ENCODE measurements at regions not wholly inside any gene's neighbourhood (a gene's known extent, or its start where the extent isn't known, plus 50 kb on each side); places are given as distances from the start of the nearest gene placed in this dataset.

DNA sequence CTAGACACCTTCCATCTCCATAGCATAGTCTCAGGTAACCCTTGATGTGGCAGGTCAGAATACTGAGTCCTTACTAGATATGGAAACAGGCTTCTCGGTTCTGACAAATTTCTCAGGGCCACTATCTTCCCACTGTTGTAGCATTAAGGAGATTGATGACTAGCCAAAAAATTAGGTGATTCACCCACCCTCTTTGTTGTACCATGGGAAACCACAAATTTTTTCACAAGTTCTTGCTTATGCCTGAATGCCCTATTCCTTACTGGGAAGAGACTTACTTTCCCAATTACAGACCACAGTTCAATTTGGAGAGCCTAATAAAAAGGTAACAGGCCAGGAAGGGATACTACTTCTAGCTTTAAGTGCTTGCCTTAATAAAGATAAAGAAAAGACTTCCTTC, 948.8 kb downstream of the GRM8 start:
- ChIA-PET CTCF (no interaction called here), POLR2A (no interaction called here)
- no peak overlapping the region for H3K4me3 Mint-ChIP-seq (ENCODE audit: unreplicated experiment)
- Histone ChIP-seq H3K27me3 (replicated peaks; ENCODE audit: control insufficient read depth, insufficient read depth, low read length) (no peaks in the 10 kb centered on the region), H3K9me3 (no peaks in the 10 kb centered on the region), H3K36me3 (ENCODE audit: control insufficient read depth, insufficient read depth, low read length) (no peaks in the 10 kb centered on the region), H3K4me3 (ENCODE audit: low read depth, low read length) (no peak overlapping the region), H3K4me1 (no peaks in the 10 kb centered on the region)
- no TSS peak for BruUV-seq (replicated peaks)
- no peaks in the 10 kb centered on the region for H3K36me3 Mint-ChIP-seq (ENCODE audit: insufficient read depth, unreplicated experiment)
- no peaks in the 10 kb centered on the region for H3K27me3 Mint-ChIP-seq (ENCODE audit: insufficient read depth, unreplicated experiment)
- DNase-seq: no peak
- H3K27ac Mint-ChIP-seq (ENCODE audit: unreplicated experiment): no peak overlapping the region
- TF ChIP-seq, protein P1, sequence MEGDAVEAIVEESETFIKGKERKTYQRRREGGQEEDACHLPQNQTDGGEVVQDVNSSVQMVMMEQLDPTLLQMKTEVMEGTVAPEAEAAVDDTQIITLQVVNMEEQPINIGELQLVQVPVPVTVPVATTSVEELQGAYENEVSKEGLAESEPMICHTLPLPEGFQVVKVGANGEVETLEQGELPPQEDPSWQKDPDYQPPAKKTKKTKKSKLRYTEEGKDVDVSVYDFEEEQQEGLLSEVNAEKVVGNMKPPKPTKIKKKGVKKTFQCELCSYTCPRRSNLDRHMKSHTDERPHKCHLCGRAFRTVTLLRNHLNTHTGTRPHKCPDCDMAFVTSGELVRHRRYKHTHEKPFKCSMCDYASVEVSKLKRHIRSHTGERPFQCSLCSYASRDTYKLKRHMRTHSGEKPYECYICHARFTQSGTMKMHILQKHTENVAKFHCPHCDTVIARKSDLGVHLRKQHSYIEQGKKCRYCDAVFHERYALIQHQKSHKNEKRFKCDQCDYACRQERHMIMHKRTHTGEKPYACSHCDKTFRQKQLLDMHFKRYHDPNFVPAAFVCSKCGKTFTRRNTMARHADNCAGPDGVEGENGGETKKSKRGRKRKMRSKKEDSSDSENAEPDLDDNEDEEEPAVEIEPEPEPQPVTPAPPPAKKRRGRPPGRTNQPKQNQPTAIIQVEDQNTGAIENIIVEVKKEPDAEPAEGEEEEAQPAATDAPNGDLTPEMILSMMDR (IDR thresholded peaks at IDR 0.05; ENCODE audit: insufficient read depth in 1 of 2, low read depth in 1 of 2, low read length in 1 of 2, severe bottlenecking in 1 of 2, unreplicated experiment in 1 of 2): no peak
- intact Hi-C loops (cut with micrococcal nuclease; ENCODE audit: unreplicated experiment): no loop called here
- H3K4me1 Mint-ChIP-seq (ENCODE audit: low read depth, unreplicated experiment): no peaks in the 10 kb centered on the region
- H3K9me3 Mint-ChIP-seq (ENCODE audit: unreplicated experiment): no peaks in the 10 kb centered on the region

DNA sequence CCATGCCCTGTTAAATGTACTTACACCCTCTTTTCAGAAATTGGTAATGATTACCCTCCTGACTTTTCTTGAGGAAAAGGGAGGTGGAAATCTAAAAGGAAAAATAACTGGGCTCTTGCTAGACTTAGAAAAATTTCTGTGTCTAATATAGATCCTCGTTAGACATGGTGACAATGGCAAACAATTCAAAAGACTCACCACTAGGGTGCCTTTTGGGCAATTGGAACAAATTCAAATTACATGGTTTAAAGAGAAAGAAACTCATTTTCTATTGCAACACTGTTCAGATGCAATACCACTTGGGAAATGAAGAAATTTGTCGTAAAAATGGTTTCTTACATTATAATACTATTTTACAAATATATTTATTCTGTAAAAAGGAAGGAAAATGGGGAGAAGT, 950.1 kb downstream of the GRM8 start:
- no peaks in the 10 kb centered on the region for H3K36me3 ChIP-seq (ENCODE audit: control insufficient read depth, insufficient read depth, low read length)
- no peaks in the 10 kb centered on the region for H3K27me3 ChIP-seq (replicated peaks; ENCODE audit: control insufficient read depth, insufficient read depth, low read length)
- no peaks in the 10 kb centered on the region for H3K9me3 ChIP-seq
- H3K4me3 ChIP-seq (ENCODE audit: low read depth, low read length): no peak overlapping the region
- CTCF ChIA-PET: no interaction called here
- no peaks in the 10 kb centered on the region for H3K9me3 Mint-ChIP-seq (ENCODE audit: unreplicated experiment)
- H3K4me1 ChIP-seq: no peaks in the 10 kb centered on the region
- no peaks in the 10 kb centered on the region for H3K27me3 Mint-ChIP-seq (ENCODE audit: insufficient read depth, unreplicated experiment)
- intact Hi-C loops (cut with micrococcal nuclease; ENCODE audit: unreplicated experiment): no loop called here
- H3K27ac Mint-ChIP-seq (ENCODE audit: unreplicated experiment): no peak overlapping the region
- DNase-seq: no peak
- no TSS peak for BruUV-seq (replicated peaks)
- no peaks in the 10 kb centered on the region for H3K4me1 Mint-ChIP-seq (ENCODE audit: low read depth, unreplicated experiment)
- no peaks in the 10 kb centered on the region for H3K36me3 Mint-ChIP-seq (ENCODE audit: insufficient read depth, unreplicated experiment)
- H3K4me3 Mint-ChIP-seq (ENCODE audit: unreplicated experiment): no peak overlapping the region
- TF ChIP-seq, protein P1 (IDR thresholded peaks at IDR 0.05; ENCODE audit: insufficient read depth in 1 of 2, low read depth in 1 of 2, low read length in 1 of 2, severe bottlenecking in 1 of 2, unreplicated experiment in 1 of 2): no peak
- POLR2A ChIA-PET: no interaction called here

DNA sequence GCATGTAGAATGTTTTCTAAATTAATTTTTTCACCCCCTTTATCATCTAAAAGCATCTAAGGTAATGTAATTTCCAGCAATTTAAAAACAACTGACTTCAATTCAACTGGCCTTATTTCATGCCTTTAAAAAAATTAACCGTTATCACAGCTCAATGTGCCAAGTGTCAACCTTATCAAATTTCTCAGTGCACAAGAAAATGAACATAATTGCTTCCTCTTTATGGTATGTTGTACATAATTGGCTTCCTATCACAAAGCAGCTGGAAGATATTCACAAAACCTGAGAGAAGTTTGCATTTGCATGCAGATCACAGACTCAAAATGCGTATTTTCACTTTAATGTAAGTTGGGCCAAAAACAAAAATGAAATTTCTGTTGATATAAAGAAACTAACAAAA, 966.4 kb downstream of the GRM8 start:
- H3K4me1 Mint-ChIP-seq (ENCODE audit: low read depth, unreplicated experiment): no peaks in the 10 kb centered on the region
- CTCF ChIA-PET: no interaction called here
- intact Hi-C loops (cut with micrococcal nuclease; ENCODE audit: unreplicated experiment): no loop called here

More for the DNA sequence above, 966.4 kb downstream of the GRM8 start:
- BruUV-seq (replicated peaks): no TSS peak
- Histone ChIP-seq H3K4me1 (no peaks in the 10 kb centered on the region), H3K27me3 (replicated peaks; ENCODE audit: control insufficient read depth, insufficient read depth, low read length) (no peaks in the 10 kb centered on the region), H3K36me3 (ENCODE audit: control insufficient read depth, insufficient read depth, low read length) (no peaks in the 10 kb centered on the region), H3K4me3 (ENCODE audit: low read depth, low read length) (no peak overlapping the region), H3K9me3 (no peaks in the 10 kb centered on the region)
- Mint-ChIP-seq H3K9me3 (ENCODE audit: unreplicated experiment) (no peaks in the 10 kb centered on the region), H3K4me3 (ENCODE audit: unreplicated experiment) (no peak overlapping the region), H3K36me3 (ENCODE audit: insufficient read depth, unreplicated experiment) (no peaks in the 10 kb centered on the region), H3K27me3 (ENCODE audit: insufficient read depth, unreplicated experiment) (peaks cover 3% of the 10 kb centered on the region), H3K27ac (ENCODE audit: unreplicated experiment) (no peak overlapping the region)
- POLR2A ChIA-PET: no interaction called here
- DNase-seq: no peak
- TF ChIP-seq, protein P1 (IDR thresholded peaks at IDR 0.05; ENCODE audit: insufficient read depth in 1 of 2, low read depth in 1 of 2, low read length in 1 of 2, severe bottlenecking in 1 of 2, unreplicated experiment in 1 of 2): no peak

Data from Caco-2 (cell line).